ES-I3 (cell line): ENCODE measurements at regions not wholly inside any gene's neighbourhood (a gene's known extent, or its start where the extent isn't known, plus 50 kb on each side); places are given as distances from the start of the nearest gene placed in this dataset.

Experiments used
- H3K36me3 ChIP-seq: 2 replicates; pipeline ENCODE4 v1.6.1; 2013; ENCODE audit warnings: mild to moderate bottlenecking, low read length, control low read depth, moderate library complexity; ENCODE audit not compliant: insufficient read depth
- H3K4me1 ChIP-seq: 2 replicates; pipeline ENCODE4 v1.6.1; 2013; ENCODE audit warnings: mild to moderate bottlenecking, control low read depth, low read length; ENCODE audit not compliant: insufficient read depth
- H3K9ac ChIP-seq: 2 replicates; pipeline ENCODE4 v1.6.1; 2013; ENCODE audit warnings: low read depth, mild to moderate bottlenecking, low read length, moderate library complexity
- H3K9me3 ChIP-seq: 2 replicates; pipeline ENCODE4 v1.6.1; 2013; ENCODE audit warnings: mild to moderate bottlenecking, low read length, moderate library complexity; ENCODE audit not compliant: control insufficient read depth, insufficient read depth

- Histone ChIP-seq H3K9me3 (peaks cover 7% of the 10 kb centered on the region; the same call in 1 of the 2 replicates), H3K9ac (no peak overlapping the region), H3K36me3 (no peaks in the 10 kb centered on the region), H3K4me1 (no peaks in the 10 kb centered on the region)
Measured at GRCh38 chr15:66938114-66938830, 127.1 kb upstream of the SMAD3 start.

- no peaks in the 10 kb centered on the region for H3K9me3 ChIP-seq
- no peak overlapping the region for H3K9ac ChIP-seq
- H3K4me1 ChIP-seq, result no peaks in the 10 kb centered on the region
- H3K36me3 ChIP-seq, result no peaks in the 10 kb centered on the region
Measured at GRCh38 chr15:66939016-66939415, 126.4 kb upstream of the SMAD3 start.

GRCh38 chr15:66939451-66940023 is 125.9 kb upstream of the SMAD3 start:
- no peaks in the 10 kb centered on the region for H3K4me1 ChIP-seq
- no peak overlapping the region for H3K9ac ChIP-seq
- H3K36me3 ChIP-seq, result no peaks in the 10 kb centered on the region
- no peaks in the 10 kb centered on the region for H3K9me3 ChIP-seq

- no peak overlapping the region for H3K9ac ChIP-seq
- H3K36me3 ChIP-seq, result no peaks in the 10 kb centered on the region
- no peaks in the 10 kb centered on the region for H3K9me3 ChIP-seq
- no peaks in the 10 kb centered on the region for H3K4me1 ChIP-seq
Measured at GRCh38 chr15:66940368-66940767, 125.0 kb upstream of the SMAD3 start.

GRCh38 chr15:66941108-66941711 is 124.2 kb upstream of the SMAD3 start:
- H3K4me1 ChIP-seq, result no peaks in the 10 kb centered on the region
- H3K36me3 ChIP-seq, result no peaks in the 10 kb centered on the region

GRCh38 chr15:66941791-66942190 is 123.6 kb upstream of the SMAD3 start:
- no peaks in the 10 kb centered on the region for H3K36me3 ChIP-seq
- no peak overlapping the region for H3K9ac ChIP-seq
- no peaks in the 10 kb centered on the region for H3K4me1 ChIP-seq
- no peaks in the 10 kb centered on the region for H3K9me3 ChIP-seq

More at GRCh38 chr15:66941108-66941711, 124.2 kb upstream of the SMAD3 start:
- H3K9ac ChIP-seq, result no peak overlapping the region
- H3K9me3 ChIP-seq, result no peaks in the 10 kb centered on the region

- no peaks in the 10 kb centered on the region for H3K4me1 ChIP-seq
Measured at GRCh38 chr15:66942649-66943390, 122.6 kb upstream of the SMAD3 start.

GRCh38 chr15:66943456-66944095 is 121.8 kb upstream of the SMAD3 start:
- Histone ChIP-seq H3K4me1 (no peaks in the 10 kb centered on the region), H3K9me3 (no peaks in the 10 kb centered on the region), H3K9ac (no peak overlapping the region), H3K36me3 (no peaks in the 10 kb centered on the region)

More at GRCh38 chr15:66942649-66943390, 122.6 kb upstream of the SMAD3 start:
- Histone ChIP-seq H3K9ac (no peak overlapping the region), H3K36me3 (no peaks in the 10 kb centered on the region), H3K9me3 (no peaks in the 10 kb centered on the region)

- Histone ChIP-seq H3K4me1 (no peaks in the 10 kb centered on the region), H3K36me3 (no peaks in the 10 kb centered on the region), H3K9ac (no peak overlapping the region), H3K9me3 (no peaks in the 10 kb centered on the region)
Measured at GRCh38 chr15:66944121-66944520, 121.3 kb upstream of the SMAD3 start.

GRCh38 chr15:66945286-66945685 is 120.1 kb upstream of the SMAD3 start:
- no peaks in the 10 kb centered on the region for H3K4me1 ChIP-seq

GRCh38 chr15:66945842-66946241 is 119.6 kb upstream of the SMAD3 start:
- Histone ChIP-seq H3K4me1 (no peaks in the 10 kb centered on the region), H3K9ac (no peak overlapping the region), H3K36me3 (no peaks in the 10 kb centered on the region), H3K9me3 (no peaks in the 10 kb centered on the region)

More at GRCh38 chr15:66945286-66945685, 120.1 kb upstream of the SMAD3 start:
- Histone ChIP-seq H3K9me3 (no peaks in the 10 kb centered on the region), H3K36me3 (no peaks in the 10 kb centered on the region), H3K9ac (no peak overlapping the region)

GRCh38 chr15:66946578-66947164 is 118.7 kb upstream of the SMAD3 start:
- Histone ChIP-seq H3K4me1 (no peaks in the 10 kb centered on the region), H3K9me3 (no peaks in the 10 kb centered on the region), H3K36me3 (no peaks in the 10 kb centered on the region), H3K9ac (no peak overlapping the region)

- no peaks in the 10 kb centered on the region for H3K4me1 ChIP-seq
- H3K9ac ChIP-seq, result no peak overlapping the region
- no peaks in the 10 kb centered on the region for H3K9me3 ChIP-seq
Measured at GRCh38 chr15:66947471-66947870, 117.9 kb upstream of the SMAD3 start.

GRCh38 chr15:66948294-66948693 is 117.1 kb upstream of the SMAD3 start:
- H3K9me3 ChIP-seq, result no peaks in the 10 kb centered on the region
- no peaks in the 10 kb centered on the region for H3K36me3 ChIP-seq
- no peak overlapping the region for H3K9ac ChIP-seq
- no peaks in the 10 kb centered on the region for H3K4me1 ChIP-seq

More at GRCh38 chr15:66947471-66947870, 117.9 kb upstream of the SMAD3 start:
- H3K36me3 ChIP-seq, result no peaks in the 10 kb centered on the region
